ENCODE measurements at regions not wholly inside any gene's neighbourhood (a gene's known extent, or its start where the extent isn't known, plus 50 kb on each side); places are given as distances from the start of the nearest gene placed in this dataset.
A peak's percentile ranks its signal among the peaks of the same experiment; 100 is the strongest.

GRCh38 chr20:62581806-62582205 is 60.5 kb upstream of the SLCO4A1 start:
- DNase-seq: no peak

- peak in 7 of 14 donors; percentile 3 to 80 (median 30) for DNase-seq
Measured at GRCh38 chr20:62583424-62583920, 58.8 kb upstream of the SLCO4A1 start.

GRCh38 chr20:62584671-62585460 is 57.4 kb upstream of the SLCO4A1 start:
- DNase-seq: no peak

GRCh38 chr20:62585461-62585970 is 56.8 kb upstream of the SLCO4A1 start:
- no peak for DNase-seq

GRCh38 chr20:62586799-62587198 is 55.5 kb upstream of the SLCO4A1 start:
- no peak for DNase-seq

- peak in 1 of 14 donors; percentile 53 for DNase-seq
Measured at GRCh38 chr20:62587757-62588402, 54.4 kb upstream of the SLCO4A1 start.

- no peak for DNase-seq
Measured at GRCh38 chr20:62588458-62589149, 53.7 kb upstream of the SLCO4A1 start.

GRCh38 chr20:62589150-62589498 is 53.2 kb upstream of the SLCO4A1 start:
- no peak for DNase-seq

GRCh38 chr20:62589720-62590119 is 52.6 kb upstream of the SLCO4A1 start:
- DNase-seq: no peak

- peak in 1 of 14 donors; percentile 25 for DNase-seq
Measured at GRCh38 chr20:62590309-62591121, 51.8 kb upstream of the SLCO4A1 start.

- no peak for DNase-seq
Measured at GRCh38 chr20:62591122-62591468, 51.2 kb upstream of the SLCO4A1 start.

- DNase-seq: no peak
Measured at GRCh38 chr20:62591591-62591990, 50.7 kb upstream of the SLCO4A1 start.
